Lung (tissue), 11 donors: ENCODE measurements at regions not wholly inside any gene's neighbourhood (a gene's known extent, or its start where the extent isn't known, plus 50 kb on each side); places are given as distances from the start of the nearest gene placed in this dataset.

ENCODE experiments used
- ATAC-seq: fragments of 200-7000 bp; cut with Tn5 transposase; one replicate; pipeline ENCODE4 v1.9.1; 2020; ENCODE audit warnings: moderate number of reproducible peaks; ENCODE audit not compliant: insufficient read depth, low FRiP score
- DNase-seq, 3 donors: peaks; one replicate each; pipeline ENCODE4 v3.0.0-alpha.2; 2013 to 2017
- H3K27ac ChIP-seq, 2 donors: one replicate each; pipeline ENCODE4 v1.5.1; 2013; ENCODE audit warnings: mild to moderate bottlenecking in 2 of 2, moderate library complexity in 2 of 2, control low read depth in 1 of 2, inconsistent platforms in 1 of 2, low read depth in 1 of 2, low read length in 1 of 2
- H3K27me3 ChIP-seq, 3 donors: one replicate each; pipeline ENCODE4 v1.5.1; 2013; ENCODE audit warnings: low read length in 2 of 3; ENCODE audit not compliant: control insufficient read depth in 3 of 3, insufficient read depth in 3 of 3
- H3K36me3 ChIP-seq, 4 donors: one replicate each; pipeline ENCODE4 v1.5.1; 2013; ENCODE audit warnings: low read length in 4 of 4, mild to moderate bottlenecking in 1 of 4, moderate library complexity in 1 of 4; ENCODE audit not compliant: control insufficient read depth in 4 of 4, insufficient read depth in 4 of 4
- H3K4me1 ChIP-seq, 5 donors: one replicate each; pipeline ENCODE4 v1.5.1; 2013; ENCODE audit warnings: low read length in 5 of 5, mild to moderate bottlenecking in 2 of 5, moderate library complexity in 1 of 5; ENCODE audit not compliant: control insufficient read depth in 5 of 5, insufficient read depth in 5 of 5
- H3K4me3 ChIP-seq: one replicate; pipeline ENCODE4 v1.5.1; 2013; ENCODE audit warnings: mild to moderate bottlenecking, control low read depth, moderate library complexity
- H3K9ac ChIP-seq, 2 donors: one replicate each; pipeline ENCODE4 v1.5.1; 2013; ENCODE audit warnings: low read length in 2 of 2, control low read depth in 1 of 2; ENCODE audit not compliant: insufficient read depth in 1 of 2
- H3K9me3 ChIP-seq, 4 donors: one replicate each; pipeline ENCODE4 v1.5.1; 2013; ENCODE audit warnings: low read length in 3 of 4, mild to moderate bottlenecking in 1 of 4, moderate library complexity in 1 of 4; ENCODE audit not compliant: control insufficient read depth in 4 of 4, insufficient read depth in 3 of 4
- WGBS, 2 donors: extraction: QIAGEN DNeasy Blood & Tissue Kit; methylation state at CpG; one replicate each; pipeline ENCODE4 v1.1.7; 2013; 5-methylcytosine and 5-hydroxymethylcytosine counted together
- TF ChIP-seq, protein P1 (sequence below): IDR thresholded peaks from 2 replicates; pipeline ENCODE4 v1.5.1; 2012; ENCODE audit warnings: mild to moderate bottlenecking; ENCODE audit errors: control extremely low read depth, extremely low read depth
- donor health status: control.
- donor health status: control.
- donor health status: Bipolar disorder and iron deficiency.
- donor health status: healthy.
- donor health status: DM: yes; HTN: yes; CAD: no.

DNA sequence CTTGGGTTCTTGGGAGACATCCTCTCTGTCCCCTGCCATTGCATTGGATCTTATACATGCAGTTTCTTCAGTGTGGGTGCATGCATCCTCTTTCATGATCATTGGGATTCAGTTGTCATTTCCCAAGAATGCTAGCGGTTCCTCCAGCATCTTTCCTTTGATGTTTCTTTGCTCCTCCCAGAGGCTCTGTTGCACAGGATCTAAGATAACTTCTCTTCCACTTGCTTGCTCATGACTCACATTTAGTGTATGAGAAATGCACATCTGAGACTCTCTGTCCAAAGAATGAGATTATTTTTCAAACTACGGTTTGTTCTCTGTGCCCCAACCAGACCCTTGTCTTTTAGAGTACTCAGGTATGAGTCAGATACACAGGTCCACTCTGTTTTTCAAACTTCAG lies 197.1 kb downstream of the NDFIP2 start:
- Histone ChIP-seq H3K4me1 (peaks cover 0 to 4% (median 0%) of the 10 kb centered on the region in 5 donors), H3K4me3 (no peak overlapping the region), H3K9ac (no peak overlapping the region), H3K27ac (no peak overlapping the region), H3K36me3 (no peaks in the 10 kb centered on the region), H3K9me3 (no peaks in the 10 kb centered on the region), H3K27me3 (no peaks in the 10 kb centered on the region)
- TF ChIP-seq, protein P1, sequence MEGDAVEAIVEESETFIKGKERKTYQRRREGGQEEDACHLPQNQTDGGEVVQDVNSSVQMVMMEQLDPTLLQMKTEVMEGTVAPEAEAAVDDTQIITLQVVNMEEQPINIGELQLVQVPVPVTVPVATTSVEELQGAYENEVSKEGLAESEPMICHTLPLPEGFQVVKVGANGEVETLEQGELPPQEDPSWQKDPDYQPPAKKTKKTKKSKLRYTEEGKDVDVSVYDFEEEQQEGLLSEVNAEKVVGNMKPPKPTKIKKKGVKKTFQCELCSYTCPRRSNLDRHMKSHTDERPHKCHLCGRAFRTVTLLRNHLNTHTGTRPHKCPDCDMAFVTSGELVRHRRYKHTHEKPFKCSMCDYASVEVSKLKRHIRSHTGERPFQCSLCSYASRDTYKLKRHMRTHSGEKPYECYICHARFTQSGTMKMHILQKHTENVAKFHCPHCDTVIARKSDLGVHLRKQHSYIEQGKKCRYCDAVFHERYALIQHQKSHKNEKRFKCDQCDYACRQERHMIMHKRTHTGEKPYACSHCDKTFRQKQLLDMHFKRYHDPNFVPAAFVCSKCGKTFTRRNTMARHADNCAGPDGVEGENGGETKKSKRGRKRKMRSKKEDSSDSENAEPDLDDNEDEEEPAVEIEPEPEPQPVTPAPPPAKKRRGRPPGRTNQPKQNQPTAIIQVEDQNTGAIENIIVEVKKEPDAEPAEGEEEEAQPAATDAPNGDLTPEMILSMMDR: no peak
- no peak for ATAC-seq
- 85 to 89% methylated on average over 2 of the region's 2 CpGs for WGBS, 2 donors
- DNase-seq: no peak

DNA sequence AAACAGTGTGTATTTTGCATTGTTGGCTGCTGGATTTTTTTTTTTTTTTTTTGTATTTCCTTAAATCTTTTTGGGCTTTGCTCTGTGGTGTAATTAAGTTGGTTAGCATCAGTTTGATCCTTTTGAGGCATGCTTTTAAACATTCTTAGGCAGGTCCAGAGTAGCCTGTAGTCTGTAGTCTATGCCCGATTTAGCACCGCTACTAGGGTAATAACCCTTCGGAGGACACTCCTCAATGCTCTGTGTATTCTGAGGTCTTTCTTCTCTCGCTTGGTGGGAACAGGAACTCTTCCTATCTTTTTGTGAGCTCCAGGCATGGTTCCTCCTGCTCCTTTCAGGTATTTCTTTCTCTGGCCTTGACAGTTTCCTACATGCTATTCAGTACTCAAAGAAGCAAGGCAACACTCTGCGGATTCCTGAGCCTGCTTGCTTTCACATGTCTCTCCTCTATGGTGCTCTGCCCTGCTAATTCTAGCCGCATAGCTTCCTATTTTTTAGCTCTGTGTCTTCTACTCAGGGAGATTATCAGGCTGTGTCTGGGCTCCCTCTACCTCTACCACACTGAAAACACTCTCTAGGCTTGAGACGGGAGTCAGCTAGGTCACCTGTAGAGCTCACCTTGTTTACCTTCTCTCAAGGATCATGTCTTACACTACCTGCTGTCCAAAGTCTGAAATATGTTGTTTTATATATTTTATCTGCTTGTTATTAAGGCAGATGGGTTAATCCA lies 195.1 kb downstream of the NDFIP2 start:
- no peak for ATAC-seq
- Histone ChIP-seq H3K27ac (no peak overlapping the region), H3K9ac (no peak overlapping the region), H3K36me3 (no peaks in the 10 kb centered on the region), H3K4me3 (no peak overlapping the region), H3K4me1 (peaks cover 0 to 4% (median 0%) of the 10 kb centered on the region in 5 donors), H3K27me3 (no peaks in the 10 kb centered on the region), H3K9me3 (no peaks in the 10 kb centered on the region)
- 81 to 84% methylated on average over 7 of the region's 7 CpGs for WGBS, 2 donors
- no peak for DNase-seq
- TF ChIP-seq, protein P1: no peak

DNA sequence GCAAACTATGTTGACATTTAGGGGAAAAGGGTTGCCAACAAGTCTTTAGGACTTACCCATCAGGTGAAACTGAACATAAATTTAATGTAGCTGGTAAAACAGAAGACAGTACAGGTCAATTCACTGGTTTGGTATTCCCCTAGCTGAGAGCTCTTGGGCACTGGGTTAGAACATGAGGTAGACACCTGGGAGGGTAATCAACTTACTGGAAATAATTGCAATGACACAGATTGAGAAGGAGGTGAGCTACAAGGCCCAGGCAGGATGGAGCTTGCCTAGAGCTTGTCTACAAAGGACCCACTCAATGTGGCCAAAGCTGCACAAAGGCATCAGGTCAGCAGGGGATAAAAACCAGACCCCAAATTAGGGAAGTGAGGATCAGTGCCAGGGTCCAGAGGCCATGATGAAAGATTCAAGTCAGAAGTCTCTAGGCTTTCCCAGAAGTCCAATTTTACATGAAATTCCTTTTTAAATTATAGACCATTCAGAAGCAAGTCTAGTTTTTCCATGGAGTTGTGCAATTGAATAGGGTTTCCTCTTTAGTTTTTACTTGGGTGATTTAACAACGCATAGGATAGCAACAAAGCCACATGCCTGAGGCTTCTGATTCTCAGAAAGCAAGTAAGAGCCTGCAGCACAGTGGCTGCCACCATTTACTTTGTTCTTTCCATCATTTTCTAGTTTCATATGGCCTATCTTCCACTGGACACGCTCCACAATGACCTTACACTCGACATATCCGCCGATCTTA lies 194.0 kb downstream of the NDFIP2 start:
- Histone ChIP-seq H3K9ac (no peak overlapping the region), H3K36me3 (no peaks in the 10 kb centered on the region), H3K4me3 (no peak overlapping the region), H3K27ac (no peak overlapping the region), H3K4me1 (peaks cover 0 to 4% (median 0%) of the 10 kb centered on the region in 5 donors), H3K27me3 (no peaks in the 10 kb centered on the region), H3K9me3 (no peaks in the 10 kb centered on the region)
- WGBS, 2 donors: 89 to 94% methylated on average over 5 of the region's 5 CpGs
- no peak for DNase-seq
- no peak for ATAC-seq
- TF ChIP-seq, protein P1: no peak
